ENCODE measurements at regions not wholly inside any gene's neighbourhood (a gene's known extent, or its start where the extent isn't known, plus 50 kb on each side); places are given as distances from the start of the nearest gene placed in this dataset.

GRCh38 chr13:73136776-73137175, 78.0 kb downstream of the KLF5 start:
- H3K27ac ChIP-seq (ENCODE audit: low read depth, low read length): no peak overlapping the region
- WGBS, 3 donors: 87 to 99% (median 92%) methylated on average over 2 of the region's 2 CpGs

GRCh38 chr13:73133531-73133930, 74.7 kb downstream of the KLF5 start:
- H3K27ac ChIP-seq (ENCODE audit: low read depth, low read length): no peak overlapping the region
- WGBS, 3 donors: 65 to 76% (median 67%) methylated on average over 1 of the region's 1 CpG

- WGBS, 3 donors: 87 to 89% (median 87%) methylated on average over 4 of the region's 4 CpGs
- no peak overlapping the region for H3K27ac ChIP-seq (ENCODE audit: low read depth, low read length)
These were observed 72.4 kb downstream of the KLF5 start for GRCh38 chr13:73131247-73131646.

- H3K27ac ChIP-seq (ENCODE audit: low read depth, low read length): no peak overlapping the region
- 82 to 93% (median 89%) methylated on average over 6 of the region's 6 CpGs for WGBS, 3 donors
These were observed 70.2 kb downstream of the KLF5 start for GRCh38 chr13:73129023-73129422.

Measured in adipose tissue (tissue), 3 donors.